K562 (cell line): ENCODE measurements at regions not wholly inside any gene's neighbourhood (a gene's known extent, or its start where the extent isn't known, plus 50 kb on each side); places are given as distances from the start of the nearest gene placed in this dataset.
A peak's percentile ranks its signal among the peaks of the same experiment; 100 is the strongest.

Source experiments
- CAMTA2 ChIP-seq: fragments of 250-450 bp; sonication (Bioruptor Pico); conservative IDR thresholded peaks from 2 replicates; pipeline ENCODE4 v1.5.1; 2022
- CBX1 ChIP-seq: sonication (generic); IDR thresholded peaks from 2 replicates; pipeline ENCODE4 v1.6.1; 2016; ENCODE audit warnings: antibody characterized with exemption, low read depth, mild to moderate bottlenecking
- CREM ChIP-seq: IDR thresholded peaks from 2 replicates; pipeline ENCODE4 v1.6.1; 2014; ENCODE audit warnings: antibody characterized with exemption, low read depth
- ETV6 ChIP-seq, 3 experiments: fragments of 150-350 bp in 1 of 3; sonication (generic) in 1 of 3; formaldehyde crosslinking in 1 of 3; IDR thresholded peaks; 2 replicates each; pipeline versions ENCODE4 v1.6.1 to v1.8.0; 2014 to 2022; ENCODE audit warnings: borderline replicate concordance in 2 of 3, low read depth in 2 of 3, antibody characterized with exemption in 1 of 3, low read length in 1 of 3, mild to moderate bottlenecking in 1 of 3, missing genetic modification reagents in 1 of 3
- FOSL1 ChIP-seq: fragments of 200-800 bp; sonication (Bioruptor generic); conservative IDR thresholded peaks from 2 replicates; pipeline ENCODE4 v1.6.1; 2016; ENCODE audit warnings: missing genetic modification characterization, missing compliant biosample characterization
- GTF2E2 ChIP-seq: fragments of 200-800 bp; sonication (Bioruptor generic); IDR thresholded peaks from 2 replicates; pipeline ENCODE4 v1.6.1; 2016; ENCODE audit warnings: missing genetic modification characterization, missing compliant biosample characterization
- HMGN3 ChIP-seq: IDR thresholded peaks from 2 replicates; pipeline ENCODE4 v1.6.1; 2011; ENCODE audit warnings: borderline replicate concordance, low read depth, mild to moderate bottlenecking, mixed read lengths, low read length; ENCODE audit not compliant: insufficient read length; ENCODE audit errors: extremely low read depth
- L3MBTL2 ChIP-seq: fragments of 450-650 bp; IDR thresholded peaks from 2 replicates; pipeline ENCODE4 v1.6.1; 2016; ENCODE audit warnings: mild to moderate bottlenecking, moderate library complexity
- NFRKB ChIP-seq: fragments of 450-650 bp; IDR thresholded peaks from 2 replicates; pipeline ENCODE4 v1.6.1; 2016; ENCODE audit warnings: low read depth
- PCBP2 ChIP-seq: fragments of 200-400 bp; formaldehyde crosslinking; IDR thresholded peaks from 2 replicates; pipeline ENCODE4 v1.6.1; 2018; ENCODE audit warnings: low read length, low read depth, mild to moderate bottlenecking, moderate library complexity; ENCODE audit not compliant: poor library complexity, severe bottlenecking
- SOX6 ChIP-seq: fragments of 450-650 bp; IDR thresholded peaks from 2 replicates; pipeline ENCODE4 v1.6.1; 2014; ENCODE audit warnings: mild to moderate bottlenecking
- SREBF2 ChIP-seq: sonication (generic); formaldehyde crosslinking; IDR thresholded peaks from 2 replicates; pipeline ENCODE4 v1.4.0; 2020; ENCODE audit warnings: mild to moderate bottlenecking, missing genetic modification reagents
- TFAM ChIP-seq: fragments of 250-450 bp; sonication (Bioruptor Pico); conservative IDR thresholded peaks from 2 replicates; pipeline ENCODE4 v1.5.0; 2021; ENCODE audit warnings: mild to moderate bottlenecking, moderate library complexity
- ZNF146 ChIP-seq: IDR thresholded peaks from one replicate; pipeline ENCODE4 v1.6.1; 2018; ENCODE audit warnings: missing compliant biosample characterization; ENCODE audit not compliant: unreplicated experiment
- TF ChIP-seq, protein P1 (sequence below): fragments of 150-350 bp; conservative IDR thresholded peaks from 2 replicates; pipeline ENCODE4 v1.6.1; 2014; ENCODE audit warnings: low read length
- TF ChIP-seq, protein P2 (sequence below): fragments of 250-450 bp; sonication (Bioruptor Pico); IDR thresholded peaks from 2 replicates; pipeline ENCODE4 v1.5.0; 2021
- TF ChIP-seq, protein P3 (sequence below): fragments of 450-650 bp; formaldehyde crosslinking; IDR thresholded peaks from 2 replicates; pipeline ENCODE4 v1.4.0; 2020; ENCODE audit warnings: mild to moderate bottlenecking, mixed read lengths
- TF ChIP-seq, protein P4 (sequence below): fragments of 450-650 bp; formaldehyde crosslinking; IDR thresholded peaks from 2 replicates; pipeline ENCODE4 v1.4.0; 2022; ENCODE audit warnings: missing genetic modification characterization
- TF ChIP-seq, protein P5 (sequence below): fragments of 250-450 bp; sonication (Bioruptor Pico); IDR thresholded peaks from 2 replicates; pipeline ENCODE4 v1.4.0; 2020; ENCODE audit warnings: mild to moderate bottlenecking, moderate library complexity

DNA sequence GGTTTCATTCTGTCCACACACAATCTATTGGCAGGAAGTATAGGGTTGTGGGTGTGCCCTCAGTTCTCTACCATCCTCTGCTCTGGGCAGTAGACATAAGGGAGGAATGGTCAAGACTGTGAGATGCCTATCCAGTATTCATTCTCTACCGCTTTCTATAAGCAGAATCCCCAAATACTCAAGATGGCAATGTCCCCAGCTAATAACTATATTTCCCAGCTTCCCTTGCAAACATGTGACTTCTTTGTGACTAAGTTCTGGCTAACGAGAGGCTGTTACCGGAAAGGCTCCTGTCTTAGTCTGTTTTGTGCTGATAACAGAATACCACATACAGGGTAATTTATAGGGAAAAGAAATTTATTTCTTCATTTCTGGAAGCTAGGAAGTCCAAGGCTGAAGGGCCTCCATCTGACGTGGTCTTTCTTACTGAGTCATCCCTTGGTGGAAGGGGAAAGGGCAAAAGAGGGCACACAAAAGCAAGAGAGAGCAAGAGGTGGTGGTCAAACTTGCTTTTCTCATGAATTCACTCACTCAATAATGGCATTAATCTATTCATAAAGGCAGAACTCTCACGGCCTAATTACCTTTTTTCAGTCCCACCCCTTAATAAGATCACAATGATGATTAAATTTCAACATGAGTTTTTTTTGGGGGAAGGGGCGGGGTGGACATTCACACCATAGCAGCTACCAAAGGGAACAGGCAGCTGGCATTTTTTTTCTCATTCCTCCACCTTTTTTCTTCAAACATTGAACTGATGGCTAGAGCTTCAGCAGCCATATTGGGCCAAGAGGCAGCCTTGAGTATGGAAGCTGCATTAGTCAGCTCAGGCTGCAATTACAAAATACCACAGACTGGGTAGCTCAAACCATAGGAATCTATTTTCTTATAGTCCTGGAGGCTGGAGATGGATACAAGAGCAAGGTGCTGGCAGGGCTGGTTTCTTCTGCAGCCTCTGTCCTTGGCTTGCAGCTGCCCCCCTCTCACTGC is 109.7 kb upstream of the OR9Q1 start (continued):
- TF ChIP-seq CAMTA2 (CRISPR knock-in tag) (no peak), SREBF2 (CRISPR knock-in tag) (no peak), HMGN3 (no peak), CREM (0 out of 2 replicates have a peak, but pooled peaks have one; percentile 9), L3MBTL2 (peak; percentile 72), ETV6 (IDR thresholded peaks at IDR 0.05; ENCODE audit: borderline replicate concordance in 1 of 2, low read depth in 2 of 2, low read length in 1 of 2) (no peak), ETV6 (CRISPR knock-in tag; IDR thresholded peaks at IDR 0.05; ENCODE audit: borderline replicate concordance) (no peak), GTF2E2 (tag) (no peak), SOX6 (0 out of 2 replicates have a peak, but pooled peaks have one; percentile 9), TFAM (CRISPR knock-in tag) (no peak), CBX1 (no peak), PCBP2 (no peak), ZNF146 (CRISPR knock-in tag) (no peak), FOSL1 (tag) (peak; percentile 80), NFRKB (no peak)
- TF ChIP-seq, protein P1, sequence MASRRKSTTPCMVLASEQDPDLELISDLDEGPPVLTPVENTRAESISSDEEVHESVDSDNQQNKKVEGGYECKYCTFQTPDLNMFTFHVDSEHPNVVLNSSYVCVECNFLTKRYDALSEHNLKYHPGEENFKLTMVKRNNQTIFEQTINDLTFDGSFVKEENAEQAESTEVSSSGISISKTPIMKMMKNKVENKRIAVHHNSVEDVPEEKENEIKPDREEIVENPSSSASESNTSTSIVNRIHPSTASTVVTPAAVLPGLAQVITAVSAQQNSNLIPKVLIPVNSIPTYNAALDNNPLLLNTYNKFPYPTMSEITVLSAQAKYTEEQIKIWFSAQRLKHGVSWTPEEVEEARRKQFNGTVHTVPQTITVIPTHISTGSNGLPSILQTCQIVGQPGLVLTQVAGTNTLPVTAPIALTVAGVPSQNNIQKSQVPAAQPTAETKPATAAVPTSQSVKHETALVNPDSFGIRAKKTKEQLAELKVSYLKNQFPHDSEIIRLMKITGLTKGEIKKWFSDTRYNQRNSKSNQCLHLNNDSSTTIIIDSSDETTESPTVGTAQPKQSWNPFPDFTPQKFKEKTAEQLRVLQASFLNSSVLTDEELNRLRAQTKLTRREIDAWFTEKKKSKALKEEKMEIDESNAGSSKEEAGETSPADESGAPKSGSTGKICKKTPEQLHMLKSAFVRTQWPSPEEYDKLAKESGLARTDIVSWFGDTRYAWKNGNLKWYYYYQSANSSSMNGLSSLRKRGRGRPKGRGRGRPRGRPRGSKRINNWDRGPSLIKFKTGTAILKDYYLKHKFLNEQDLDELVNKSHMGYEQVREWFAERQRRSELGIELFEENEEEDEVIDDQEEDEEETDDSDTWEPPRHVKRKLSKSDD = no peak
- TF ChIP-seq, protein P2, sequence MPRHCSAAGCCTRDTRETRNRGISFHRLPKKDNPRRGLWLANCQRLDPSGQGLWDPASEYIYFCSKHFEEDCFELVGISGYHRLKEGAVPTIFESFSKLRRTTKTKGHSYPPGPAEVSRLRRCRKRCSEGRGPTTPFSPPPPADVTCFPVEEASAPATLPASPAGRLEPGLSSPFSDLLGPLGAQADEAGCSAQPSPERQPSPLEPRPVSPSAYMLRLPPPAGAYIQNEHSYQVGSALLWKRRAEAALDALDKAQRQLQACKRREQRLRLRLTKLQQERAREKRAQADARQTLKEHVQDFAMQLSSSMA = no peak
- TF ChIP-seq, protein P3, sequence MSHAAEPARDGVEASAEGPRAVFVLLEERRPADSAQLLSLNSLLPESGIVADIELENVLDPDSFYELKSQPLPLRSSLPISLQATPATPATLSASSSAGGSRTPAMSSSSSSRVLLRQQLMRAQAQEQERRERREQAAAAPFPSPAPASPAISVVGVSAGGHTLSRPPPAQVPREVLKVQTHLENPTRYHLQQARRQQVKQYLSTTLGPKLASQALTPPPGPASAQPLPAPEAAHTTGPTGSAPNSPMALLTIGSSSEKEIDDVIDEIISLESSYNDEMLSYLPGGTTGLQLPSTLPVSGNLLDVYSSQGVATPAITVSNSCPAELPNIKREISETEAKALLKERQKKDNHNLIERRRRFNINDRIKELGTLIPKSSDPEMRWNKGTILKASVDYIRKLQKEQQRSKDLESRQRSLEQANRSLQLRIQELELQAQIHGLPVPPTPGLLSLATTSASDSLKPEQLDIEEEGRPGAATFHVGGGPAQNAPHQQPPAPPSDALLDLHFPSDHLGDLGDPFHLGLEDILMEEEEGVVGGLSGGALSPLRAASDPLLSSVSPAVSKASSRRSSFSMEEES (CRISPR knock-in tag) = no peak
- TF ChIP-seq, protein P4, sequence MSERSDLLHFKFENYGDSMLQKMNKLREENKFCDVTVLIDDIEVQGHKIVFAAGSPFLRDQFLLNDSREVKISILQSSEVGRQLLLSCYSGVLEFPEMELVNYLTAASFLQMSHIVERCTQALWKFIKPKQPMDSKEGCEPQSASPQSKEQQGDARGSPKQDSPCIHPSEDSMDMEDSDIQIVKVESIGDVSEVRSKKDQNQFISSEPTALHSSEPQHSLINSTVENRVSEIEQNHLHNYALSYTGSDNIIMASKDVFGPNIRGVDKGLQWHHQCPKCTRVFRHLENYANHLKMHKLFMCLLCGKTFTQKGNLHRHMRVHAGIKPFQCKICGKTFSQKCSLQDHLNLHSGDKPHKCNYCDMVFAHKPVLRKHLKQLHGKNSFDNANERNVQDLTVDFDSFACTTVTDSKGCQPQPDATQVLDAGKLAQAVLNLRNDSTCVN (CRISPR knock-in tag) = no peak
- TF ChIP-seq, protein P5, sequence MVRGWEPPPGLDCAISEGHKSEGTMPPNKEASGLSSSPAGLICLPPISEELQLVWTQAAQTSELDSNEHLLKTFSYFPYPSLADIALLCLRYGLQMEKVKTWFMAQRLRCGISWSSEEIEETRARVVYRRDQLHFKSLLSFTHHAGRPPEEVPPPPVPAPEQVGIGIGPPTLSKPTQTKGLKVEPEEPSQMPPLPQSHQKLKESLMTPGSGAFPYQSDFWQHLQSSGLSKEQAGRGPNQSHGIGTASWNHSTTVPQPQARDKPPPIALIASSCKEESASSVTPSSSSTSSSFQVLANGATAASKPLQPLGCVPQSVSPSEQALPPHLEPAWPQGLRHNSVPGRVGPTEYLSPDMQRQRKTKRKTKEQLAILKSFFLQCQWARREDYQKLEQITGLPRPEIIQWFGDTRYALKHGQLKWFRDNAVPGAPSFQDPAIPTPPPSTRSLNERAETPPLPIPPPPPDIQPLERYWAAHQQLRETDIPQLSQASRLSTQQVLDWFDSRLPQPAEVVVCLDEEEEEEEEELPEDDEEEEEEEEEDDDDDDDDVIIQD (CRISPR knock-in tag) = no peak
